ENCODE measurements at regions not wholly inside any gene's neighbourhood (a gene's known extent, or its start where the extent isn't known, plus 50 kb on each side); places are given as distances from the start of the nearest gene placed in this dataset.

- TF ChIP-seq POLR2A (IDR thresholded peaks at IDR 0.05; ENCODE audit: low read depth, low read length): no peak
- TF ChIP-seq POLR2AphosphoS5 (IDR thresholded peaks at IDR 0.05; ENCODE audit: low read depth, low read length): no peak
- TF ChIP-seq TAF1 (IDR thresholded peaks at IDR 0.05; ENCODE audit: low read depth, low read length): no peak
- TF ChIP-seq PAX5 (IDR thresholded peaks at IDR 0.05; ENCODE audit: insufficient read depth, low read length, severe bottlenecking): no peak
Measured at GRCh38 chr2:221286406-221286805, 285.7 kb downstream of the EPHA4 start.
